GM11168 (cell line): ENCODE measurements at regions not wholly inside any gene's neighbourhood (a gene's known extent, or its start where the extent isn't known, plus 50 kb on each side); places are given as distances from the start of the nearest gene placed in this dataset.

Experiments used
- in situ Hi-C: fragments of 300-500 bp; cut with MboI; formaldehyde crosslinking; loops from one replicate; pipeline ENCODE4 v1.12.0; 2022; ENCODE audit warnings: low sequenced_read_pairs; ENCODE audit not compliant: unreplicated experiment

DNA sequence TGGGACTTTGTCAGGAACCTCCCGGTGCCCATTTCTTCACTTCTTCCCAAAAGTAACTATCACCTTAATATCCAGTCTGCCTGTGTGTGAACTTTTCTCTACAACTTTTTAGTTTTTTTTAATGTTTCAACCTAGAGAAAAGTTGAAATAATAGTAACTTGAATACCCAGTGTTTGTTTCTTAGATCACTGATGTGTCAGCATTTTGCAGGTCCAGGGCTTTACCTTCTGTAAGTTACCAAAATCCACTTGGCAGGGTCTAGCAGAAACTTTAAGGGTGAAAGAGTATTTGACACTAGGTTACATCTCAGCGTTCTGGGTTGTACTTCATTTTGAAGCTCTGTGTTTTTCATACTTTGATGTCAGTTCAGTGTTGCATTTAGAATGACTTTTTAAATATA is 372.7 kb downstream of the ARL4A start:
- in situ Hi-C loops: no loop called here

DNA sequence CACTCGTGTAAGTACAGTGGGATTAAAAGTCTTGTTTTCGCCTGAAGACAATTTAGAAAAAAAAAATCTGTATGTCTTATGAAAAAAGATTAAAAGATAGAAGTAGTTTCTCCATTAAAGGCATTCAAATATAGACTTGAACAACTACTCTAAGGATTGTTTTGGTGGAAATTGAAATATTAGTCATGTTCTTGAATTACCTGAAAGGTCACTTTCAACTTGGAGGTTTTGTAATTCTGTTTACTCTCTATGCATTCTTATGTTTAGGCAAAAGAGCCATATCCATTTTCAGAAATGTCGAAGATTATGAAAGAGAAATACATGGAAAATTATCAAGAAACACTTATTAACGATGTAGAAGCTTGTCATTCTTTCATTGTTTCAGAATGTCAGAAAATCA is 373.7 kb downstream of the ARL4A start:
- in situ Hi-C loops: no loop called here

DNA sequence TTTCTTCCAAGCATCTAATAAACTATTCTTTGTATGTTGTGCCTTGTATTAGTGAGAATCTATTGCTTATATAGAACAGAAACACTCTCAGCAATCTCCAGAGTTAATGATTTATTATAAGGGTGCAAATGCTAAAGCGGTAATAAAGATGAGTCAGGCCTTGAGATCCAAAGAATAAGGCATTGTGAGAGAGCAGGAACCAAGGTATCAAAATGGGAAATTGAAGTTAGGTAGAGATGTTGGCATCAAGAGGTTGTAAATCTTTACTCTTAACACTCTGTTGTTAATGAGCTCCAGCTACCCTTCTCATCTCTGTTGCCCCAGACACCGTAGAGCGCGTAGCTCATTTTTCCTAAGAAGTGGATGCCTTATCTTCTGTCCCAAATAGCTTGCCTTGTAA is 375.2 kb downstream of the ARL4A start:
- in situ Hi-C loops: no loop called here

DNA sequence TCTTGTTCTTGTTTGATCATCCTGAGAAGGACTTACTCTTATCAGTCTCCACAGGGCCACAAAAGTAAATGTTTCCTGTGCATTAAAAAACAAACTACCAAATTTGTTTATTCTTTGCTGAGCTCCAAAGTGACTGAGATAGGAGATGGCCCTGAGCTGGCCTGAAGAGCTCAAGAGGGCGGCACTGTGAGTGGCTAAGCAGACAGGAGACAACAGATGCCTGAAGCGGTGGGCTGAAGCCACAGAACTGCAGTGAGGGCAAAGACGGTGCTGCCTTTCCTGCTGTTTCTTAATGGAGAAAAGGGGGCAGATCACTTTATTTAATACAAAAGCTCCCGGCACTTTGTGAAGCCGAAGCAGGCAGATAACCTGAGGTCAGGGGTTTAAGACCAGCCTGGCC is 379.6 kb downstream of the ARL4A start:
- in situ Hi-C loops: no loop called here

DNA sequence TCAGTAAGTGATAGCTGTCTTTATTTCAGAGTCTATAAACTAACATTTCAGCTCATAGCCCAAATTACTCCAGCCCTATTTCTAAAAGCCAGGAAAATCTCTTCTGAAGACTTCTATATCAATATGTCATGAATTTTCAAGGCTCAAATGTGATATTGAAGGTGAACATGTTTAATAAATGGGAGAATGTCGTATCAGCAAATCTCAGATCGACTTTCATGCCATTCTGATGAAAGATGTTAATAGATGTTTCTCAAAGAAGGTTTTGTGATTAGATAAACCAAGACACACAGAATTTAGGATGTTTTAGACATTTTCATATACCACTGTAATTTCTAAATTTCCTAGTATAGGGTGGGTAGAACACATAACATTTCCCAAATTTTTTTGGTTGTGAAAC is 380.6 kb downstream of the ARL4A start:
- in situ Hi-C loops: no loop called here

DNA sequence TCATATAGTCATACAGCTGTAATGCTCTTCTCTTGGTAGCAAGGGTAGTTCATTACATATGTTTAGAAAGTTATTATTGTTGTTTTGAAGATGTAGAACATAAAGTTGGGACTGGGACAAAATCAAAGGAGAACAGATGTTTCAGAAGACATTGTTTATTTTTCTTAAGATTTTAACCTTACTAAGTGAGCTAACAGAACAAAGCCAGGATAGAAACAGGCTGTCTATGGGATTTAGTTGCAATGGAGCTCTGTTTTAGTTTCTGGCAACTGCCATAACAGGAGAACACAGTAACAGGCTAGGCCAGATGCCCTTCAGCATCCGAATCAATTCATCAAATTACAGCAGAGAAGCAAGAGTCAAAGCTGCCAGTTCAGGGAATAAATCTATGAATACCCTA is 382.4 kb downstream of the ARL4A start:
- in situ Hi-C loops: no loop called here

DNA sequence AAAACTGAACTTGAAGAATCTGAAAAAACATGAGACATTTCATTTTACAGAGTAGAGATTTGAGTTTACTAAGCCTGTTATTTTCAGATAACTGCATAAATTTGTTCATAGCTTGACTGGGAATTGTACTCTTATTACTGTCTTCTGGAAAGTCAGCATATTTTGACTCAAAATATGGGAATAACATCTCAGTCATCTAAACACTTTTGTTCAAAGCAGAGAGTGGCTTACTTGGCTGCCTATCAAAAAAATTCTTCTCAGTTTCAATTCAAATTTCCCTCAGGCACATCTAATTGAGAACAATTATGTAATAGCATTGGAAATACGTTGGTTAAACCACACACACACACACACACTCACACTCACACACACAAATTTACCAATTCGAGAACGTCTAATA is 384.6 kb downstream of the ARL4A start:
- in situ Hi-C loops: no loop called here

DNA sequence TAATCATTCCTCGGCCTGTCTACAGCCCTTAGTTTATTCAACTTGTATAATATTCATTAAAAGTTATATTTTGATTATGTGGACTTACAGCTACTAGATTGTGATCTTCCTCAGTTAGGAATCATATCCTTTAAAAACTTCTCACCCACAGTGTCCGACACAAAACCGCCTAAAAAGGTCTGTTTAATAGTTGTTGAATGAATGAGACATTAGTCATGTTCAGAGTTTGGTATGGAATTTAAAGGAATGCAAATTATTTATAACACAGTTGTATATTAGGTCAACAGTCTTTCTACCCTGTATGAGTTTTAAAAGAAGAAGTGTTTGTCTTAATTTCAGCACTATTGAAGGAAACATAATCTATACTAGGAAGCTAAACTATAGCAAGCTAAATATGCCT is 390.0 kb downstream of the ARL4A start:
- in situ Hi-C loops: no loop called here

DNA sequence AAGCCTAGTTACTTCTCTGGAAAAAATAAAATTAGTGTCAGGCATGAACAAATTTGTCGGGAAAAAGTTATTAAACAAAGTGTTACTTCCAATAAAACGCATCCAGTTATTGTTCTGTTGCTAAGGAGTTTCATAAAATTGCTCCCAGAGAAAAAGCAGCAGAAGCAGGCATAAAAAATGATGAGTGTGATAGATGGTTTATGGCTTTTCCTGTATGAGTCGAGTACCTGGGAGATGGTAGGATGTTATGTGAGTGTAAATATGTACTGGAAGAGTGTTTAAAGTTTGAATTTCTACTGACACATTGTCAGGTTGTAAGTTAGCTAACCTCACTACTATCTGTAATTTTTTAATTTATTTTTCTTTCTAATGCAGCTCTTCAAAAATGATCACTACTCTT is 390.7 kb downstream of the ARL4A start:
- in situ Hi-C loops: no loop called here

DNA sequence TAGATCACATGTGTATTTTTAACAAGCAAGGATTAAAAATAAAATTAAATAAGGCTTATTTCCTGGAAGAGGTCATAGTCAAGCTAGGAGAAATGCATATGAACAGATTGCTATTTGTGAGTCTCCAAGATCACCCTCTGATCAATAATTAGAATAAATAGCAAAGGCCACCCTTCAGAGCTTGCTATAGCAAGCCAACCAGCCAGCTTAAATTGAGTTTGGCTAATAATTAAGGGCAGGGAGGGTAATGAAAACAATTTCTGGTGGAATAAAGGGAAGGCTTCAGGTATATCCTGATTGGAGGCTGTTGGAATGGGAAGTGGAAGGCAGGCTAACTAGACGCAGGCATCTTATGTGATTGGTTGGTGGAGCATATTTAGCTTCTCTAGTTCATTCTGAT is 403.5 kb downstream of the ARL4A start:
- in situ Hi-C loops: no loop called here

DNA sequence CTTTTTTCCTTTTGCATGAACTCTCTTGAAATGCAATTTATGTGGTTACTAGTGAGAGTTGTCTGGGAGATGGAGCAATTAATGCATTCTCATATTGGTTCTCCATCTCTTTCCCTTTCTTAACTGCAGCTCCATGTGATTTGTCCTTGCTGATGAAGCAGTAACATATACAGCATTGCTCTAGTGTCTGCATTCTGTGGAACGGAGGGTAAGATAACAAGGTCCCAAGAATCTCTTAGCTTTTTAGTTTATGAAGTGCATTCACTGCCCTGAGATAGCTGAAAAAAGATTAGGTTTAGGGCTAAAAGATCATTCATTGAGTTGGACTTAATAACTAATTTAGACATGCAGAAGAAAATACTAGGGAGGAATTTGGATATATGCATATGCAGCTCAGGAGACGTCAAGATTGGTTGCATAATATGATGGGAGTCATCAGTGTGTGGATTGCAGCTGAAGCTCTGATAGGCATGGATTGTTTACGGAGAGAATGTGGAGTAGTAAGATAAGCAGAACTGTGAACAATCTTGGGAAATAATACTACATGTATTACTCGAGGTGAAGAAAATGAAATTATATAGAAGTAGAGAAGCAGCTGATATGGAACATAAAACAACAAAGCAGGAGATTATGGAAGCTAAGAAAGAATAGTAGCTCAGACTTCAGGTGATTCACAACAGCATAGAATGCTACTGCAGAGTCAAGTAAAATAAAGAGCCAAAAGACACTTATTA is 404.7 kb downstream of the ARL4A start:
- in situ Hi-C loops: no loop called here

DNA sequence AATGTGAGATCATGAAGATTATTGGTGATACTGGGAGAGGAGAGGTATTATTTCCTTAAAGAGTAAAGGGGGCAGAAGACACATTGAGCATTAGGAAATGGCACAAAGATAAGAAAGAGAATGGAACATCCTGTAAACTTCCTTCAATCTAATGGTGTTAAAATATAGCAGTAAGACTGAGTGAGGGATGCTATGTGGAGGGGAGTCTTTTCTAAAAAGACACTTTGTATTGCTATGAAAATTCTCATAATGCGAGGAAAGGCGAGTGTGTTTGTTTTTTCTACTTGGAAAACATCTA is 405.2 kb downstream of the ARL4A start:
- in situ Hi-C loops: no loop called here

DNA sequence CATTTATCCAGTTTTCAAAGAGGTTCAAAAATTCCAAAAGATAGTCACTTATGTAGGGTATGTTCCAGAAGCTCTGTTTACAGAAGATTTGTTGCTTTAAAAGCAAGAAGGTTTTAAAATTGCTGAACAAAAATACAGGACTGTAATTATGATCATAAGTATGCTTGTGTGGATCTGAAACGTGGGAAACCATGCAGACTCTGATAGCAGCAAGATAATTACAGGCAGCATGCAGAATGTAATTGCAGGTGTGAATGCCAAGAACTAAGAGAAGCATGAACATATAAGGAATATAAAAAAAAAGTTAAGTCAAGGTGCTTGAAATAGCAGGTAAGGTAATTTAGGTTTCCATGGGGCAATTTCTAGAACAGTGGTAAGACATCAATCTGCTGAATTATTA is 405.7 kb downstream of the ARL4A start:
- in situ Hi-C loops: no loop called here

DNA sequence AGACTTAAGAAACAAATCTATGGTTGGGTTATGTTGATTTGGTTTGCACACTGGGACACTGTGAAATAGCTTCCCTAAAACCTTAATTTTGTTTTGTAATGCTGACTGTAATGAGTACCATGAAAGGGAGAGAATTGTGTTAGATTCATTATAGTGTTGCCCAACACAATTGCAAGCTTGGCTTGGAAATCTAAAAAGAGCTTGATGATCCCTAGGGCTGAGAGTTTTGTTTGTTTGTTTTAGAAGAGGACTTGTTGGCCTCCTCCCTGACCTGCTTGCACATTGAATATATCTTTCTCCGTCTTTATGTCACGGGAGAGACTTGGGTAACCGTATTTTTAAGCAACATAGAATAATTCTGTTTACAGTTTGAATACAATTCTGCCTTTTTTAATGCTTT is 410.1 kb downstream of the ARL4A start:
- in situ Hi-C loops: no loop called here

DNA sequence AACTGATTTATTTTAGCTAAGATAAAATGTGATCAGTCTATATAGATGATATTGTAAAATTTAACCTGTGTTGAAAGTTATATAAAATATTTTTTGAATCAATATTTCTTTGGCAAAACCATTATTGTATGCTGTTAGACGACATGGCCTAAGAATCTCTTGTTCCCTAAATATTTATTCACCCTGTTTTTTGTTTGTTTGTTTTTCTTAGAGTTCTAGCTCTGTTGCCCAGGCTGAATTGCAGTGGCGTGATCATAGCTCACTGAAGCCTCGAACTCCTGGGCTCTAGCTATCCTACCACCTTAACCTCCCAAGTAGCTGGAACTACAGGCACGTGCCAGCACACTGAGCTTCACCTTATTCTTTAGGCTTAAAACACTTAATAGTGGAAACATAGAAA is 410.7 kb downstream of the ARL4A start:
- in situ Hi-C loops: no loop called here

DNA sequence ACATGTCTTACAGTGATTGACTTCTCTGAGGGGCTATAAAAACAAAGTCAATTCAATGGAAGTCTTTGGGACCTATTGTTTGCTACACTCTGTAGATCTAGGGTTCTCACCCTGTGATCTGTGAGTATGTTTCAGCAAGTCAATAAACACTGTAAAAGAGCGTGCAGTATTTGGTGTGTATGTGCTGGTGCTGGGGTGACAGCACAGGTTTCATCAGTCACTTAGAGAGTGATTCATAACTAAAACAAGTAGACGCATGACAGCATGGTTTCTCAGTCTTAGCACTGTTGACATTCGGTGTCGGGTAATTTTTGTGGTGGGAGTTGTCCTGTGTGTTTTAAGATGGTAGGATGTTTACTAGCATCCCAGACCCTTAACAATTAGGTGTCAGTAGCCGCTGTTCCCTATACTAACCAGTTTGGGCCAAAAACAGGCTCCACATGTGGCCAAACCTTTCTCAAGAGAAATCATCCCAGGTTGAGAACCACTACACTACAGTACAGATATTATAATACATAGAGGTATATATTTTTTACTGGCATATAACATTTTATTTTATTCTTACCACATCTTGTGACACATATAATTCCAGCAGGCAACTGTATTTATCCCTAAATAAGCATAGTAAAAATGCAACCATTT is 411.8 kb downstream of the ARL4A start:
- in situ Hi-C loops: no loop called here

DNA sequence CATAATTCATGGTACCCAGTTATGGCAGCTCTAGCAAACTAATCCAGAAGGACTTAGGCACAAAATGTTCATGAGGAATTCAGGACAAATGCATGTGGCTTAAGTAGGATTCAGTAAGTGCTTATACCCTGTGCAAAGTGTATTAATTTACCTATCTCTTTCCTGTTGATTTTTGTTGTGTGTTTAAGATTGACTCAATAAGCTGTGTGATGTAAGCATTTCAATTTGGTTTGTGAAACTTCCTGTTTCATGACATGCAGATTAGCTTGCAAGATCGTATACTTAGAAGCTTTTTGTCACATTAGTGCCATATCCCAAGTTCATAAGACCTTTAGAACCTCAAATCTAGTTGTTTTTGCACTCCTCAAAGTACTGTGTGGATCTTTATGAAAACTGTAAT is 416.7 kb downstream of the ARL4A start:
- in situ Hi-C loops: no loop called here

DNA sequence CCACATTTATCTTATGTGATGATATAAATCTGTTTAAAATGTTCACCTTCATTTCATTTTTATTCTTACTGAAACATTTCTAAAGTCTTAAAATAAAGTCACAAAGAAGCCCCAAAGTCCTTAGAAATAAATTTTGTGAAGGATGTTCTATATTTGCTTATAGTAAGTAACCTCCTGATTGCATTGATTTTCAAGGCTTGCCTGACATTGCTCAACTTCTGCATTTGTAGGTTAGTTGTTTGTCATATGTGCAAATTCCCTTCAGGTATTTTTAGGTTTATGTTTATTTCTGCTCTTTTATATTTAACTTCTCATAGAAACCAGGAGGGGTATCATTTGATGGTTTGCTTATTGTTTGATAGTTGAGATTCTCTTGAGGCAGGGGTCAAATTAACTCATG is 417.8 kb downstream of the ARL4A start:
- in situ Hi-C loops: no loop called here

DNA sequence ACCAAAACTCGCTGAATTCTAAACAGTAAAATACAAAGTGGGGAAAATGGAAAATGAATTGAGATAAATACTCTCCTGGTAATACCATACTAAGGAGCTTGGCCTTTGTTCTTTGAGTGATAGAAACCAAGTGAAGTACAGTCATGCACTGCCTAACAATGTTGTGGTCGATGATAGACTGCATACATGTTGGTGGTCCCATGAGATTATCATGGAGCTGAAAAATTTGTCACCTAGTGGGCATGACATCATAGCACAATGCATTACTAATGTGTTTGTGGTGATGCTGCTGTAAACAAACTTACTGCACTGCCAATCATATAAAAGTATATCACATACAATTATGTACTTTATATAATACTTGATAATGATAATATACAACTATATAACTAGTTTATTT is 419.1 kb downstream of the ARL4A start:
- in situ Hi-C loops: no loop called here

DNA sequence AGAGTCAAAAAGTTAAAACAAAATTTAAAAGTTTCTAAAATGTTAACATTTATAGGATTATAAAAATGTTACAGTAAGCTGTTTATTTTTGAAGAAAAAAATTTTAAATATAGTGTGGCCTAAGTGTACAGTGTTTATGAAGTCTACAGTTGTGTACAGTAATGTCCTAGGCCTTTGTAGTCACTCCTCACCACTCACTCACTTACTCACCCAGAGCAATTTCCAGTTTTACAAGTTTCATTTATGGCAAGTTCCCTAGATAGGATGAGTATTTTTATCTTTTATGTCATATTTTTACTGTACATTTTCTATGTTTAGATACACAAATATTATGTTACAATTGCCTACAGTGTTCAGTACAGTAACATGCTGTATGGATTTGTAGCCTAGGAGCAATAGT is 419.9 kb downstream of the ARL4A start:
- in situ Hi-C loops: no loop called here

DNA sequence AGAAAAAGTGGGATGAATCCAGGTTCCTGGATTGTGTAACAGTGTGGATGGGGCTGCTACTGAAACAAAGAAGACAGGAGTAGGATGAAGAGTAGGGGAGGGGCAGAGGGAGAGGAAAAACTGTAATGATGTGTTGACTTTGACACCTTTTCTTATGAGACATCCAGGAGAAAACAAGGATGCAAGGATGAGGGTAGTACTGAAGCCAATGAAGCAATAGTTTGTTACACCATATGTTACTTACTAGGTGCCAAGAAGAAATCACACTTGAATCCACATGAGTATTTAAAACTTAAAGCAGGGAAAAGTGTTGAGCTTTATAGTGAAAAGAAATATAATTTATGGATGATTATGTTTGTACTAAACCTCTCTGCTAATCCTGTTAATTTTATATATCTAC is 420.6 kb downstream of the ARL4A start:
- in situ Hi-C loops: no loop called here

DNA sequence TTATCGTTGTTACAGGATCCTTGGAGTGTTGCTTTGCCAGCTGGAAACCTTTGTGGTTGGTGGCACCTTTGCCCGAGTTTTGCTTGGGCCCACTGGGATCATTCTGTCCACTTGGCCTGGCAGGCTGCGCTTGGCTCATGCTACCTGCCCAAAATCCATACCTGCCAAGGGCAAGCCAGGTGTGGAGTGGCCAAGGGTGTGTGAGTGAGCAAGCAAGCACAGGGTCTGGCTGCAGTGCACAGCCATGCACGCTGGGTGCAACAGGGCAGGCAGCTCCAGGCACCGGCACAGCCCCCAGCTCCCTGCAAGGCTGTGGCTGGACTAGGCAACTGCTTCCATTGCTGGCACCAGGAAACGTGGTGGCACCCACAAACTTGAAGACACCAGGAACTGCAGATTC is 421.8 kb downstream of the ARL4A start:
- in situ Hi-C loops: no loop called here

DNA sequence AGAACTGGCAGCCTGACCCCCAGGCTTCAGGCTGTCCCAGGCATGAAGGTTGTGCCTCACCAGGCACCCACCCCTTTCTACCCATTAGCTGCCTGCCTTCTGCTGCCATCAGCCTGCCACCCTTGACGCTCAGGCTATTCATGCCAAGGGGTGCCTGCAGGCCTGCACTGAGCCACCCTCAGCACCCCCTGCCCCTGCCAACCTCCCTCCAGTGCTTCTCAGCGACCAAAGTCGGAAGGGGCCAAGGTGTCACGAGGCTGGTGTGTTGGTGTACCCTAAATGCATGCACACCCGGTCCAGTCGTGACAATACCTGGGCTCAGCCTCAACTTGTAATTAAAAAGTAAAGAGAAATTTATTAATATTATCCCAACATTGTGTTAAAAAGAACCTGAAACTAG is 422.7 kb downstream of the ARL4A start:
- in situ Hi-C loops: no loop called here
